ENCODE measurements at regions not wholly inside any gene's neighbourhood (a gene's known extent, or its start where the extent isn't known, plus 50 kb on each side); places are given as distances from the start of the nearest gene placed in this dataset.

- WGBS (ENCODE audit: low lambda C conversion rate, missing lambda C conversion rate): 91% methylated on average over 8 of the region's 8 CpGs
- no peak overlapping the region for H2AFZ ChIP-seq
These were observed 302.1 kb downstream of the CTTN start for GRCh38 chr11:70700453-70700852.

GRCh38 chr11:70700871-70701270 is 302.5 kb downstream of the CTTN start:
- no peak overlapping the region for H2AFZ ChIP-seq
- DNase-seq (ENCODE audit: low spot score): no peak
- no peak for TF ChIP-seq CTCF (IDR thresholded peaks at IDR 0.05; ENCODE audit: poor library complexity)
- no peak for TF ChIP-seq EZH2 (IDR thresholded peaks at IDR 0.05; ENCODE audit: borderline replicate concordance)
- no peak for TF ChIP-seq EZH2phosphoT487 (IDR thresholded peaks at IDR 0.05; ENCODE audit: low read depth, severe bottlenecking, unreplicated experiment)

More at GRCh38 chr11:70700453-70700852, 302.1 kb downstream of the CTTN start:
- no peaks in the 10 kb centered on the region for H3K9me2 ChIP-seq (replicated peaks; ENCODE audit: insufficient read depth)
- no peaks in the 10 kb centered on the region for H3K79me2 ChIP-seq
- no peak overlapping the region for H3K4me3 ChIP-seq
- H4K20me1 ChIP-seq (ENCODE audit: insufficient read depth, poor library complexity, severe bottlenecking): no peaks in the 10 kb centered on the region
- DNase-seq (ENCODE audit: low spot score): no peak
- no peaks in the 10 kb centered on the region for H3K36me3 ChIP-seq (replicated peaks; ENCODE audit: insufficient read depth, low read depth)
- no peak for TF ChIP-seq EZH2phosphoT487 (IDR thresholded peaks at IDR 0.05; ENCODE audit: low read depth, severe bottlenecking, unreplicated experiment)
- TF ChIP-seq EZH2 (IDR thresholded peaks at IDR 0.05; ENCODE audit: borderline replicate concordance): no peak
- TF ChIP-seq CTCF (IDR thresholded peaks at IDR 0.05; ENCODE audit: poor library complexity): no peak
- H3K9me3 ChIP-seq (ENCODE audit: low read depth): no peaks in the 10 kb centered on the region
- H3K27ac ChIP-seq: no peak overlapping the region
- no peak overlapping the region for H3K4me2 ChIP-seq
- no peaks in the 10 kb centered on the region for H3K27me3 ChIP-seq
- H3K4me1 ChIP-seq (ENCODE audit: insufficient read depth): no peaks in the 10 kb centered on the region

GRCh38 chr11:70702040-70702648 is 303.8 kb downstream of the CTTN start:
- no peak overlapping the region for H3K27ac ChIP-seq
- no peaks in the 10 kb centered on the region for H3K79me2 ChIP-seq
- DNase-seq (ENCODE audit: low spot score): no peak
- no peaks in the 10 kb centered on the region for H3K4me1 ChIP-seq (ENCODE audit: insufficient read depth)
- no peaks in the 10 kb centered on the region for H3K9me3 ChIP-seq (ENCODE audit: low read depth)
- no peak overlapping the region for H2AFZ ChIP-seq
- H3K4me2 ChIP-seq: no peak overlapping the region
- WGBS (ENCODE audit: low lambda C conversion rate, missing lambda C conversion rate): 98% methylated on average over 4 of the region's 4 CpGs
- H3K36me3 ChIP-seq (replicated peaks; ENCODE audit: insufficient read depth, low read depth): no peaks in the 10 kb centered on the region
- no peak for TF ChIP-seq EZH2phosphoT487 (IDR thresholded peaks at IDR 0.05; ENCODE audit: low read depth, severe bottlenecking, unreplicated experiment)
- TF ChIP-seq EZH2 (IDR thresholded peaks at IDR 0.05; ENCODE audit: borderline replicate concordance): no peak
- no peak for TF ChIP-seq CTCF (IDR thresholded peaks at IDR 0.05; ENCODE audit: poor library complexity)
- H3K9me2 ChIP-seq (replicated peaks; ENCODE audit: insufficient read depth): no peaks in the 10 kb centered on the region
- H3K4me3 ChIP-seq: no peak overlapping the region
- no peaks in the 10 kb centered on the region for H3K27me3 ChIP-seq
- no peaks in the 10 kb centered on the region for H4K20me1 ChIP-seq (ENCODE audit: insufficient read depth, poor library complexity, severe bottlenecking)

More at GRCh38 chr11:70700871-70701270, 302.5 kb downstream of the CTTN start:
- Histone ChIP-seq H3K9me2 (replicated peaks; ENCODE audit: insufficient read depth) (no peaks in the 10 kb centered on the region), H3K4me1 (ENCODE audit: insufficient read depth) (no peaks in the 10 kb centered on the region), H4K20me1 (ENCODE audit: insufficient read depth, poor library complexity, severe bottlenecking) (no peaks in the 10 kb centered on the region), H3K4me3 (no peak overlapping the region), H3K9me3 (ENCODE audit: low read depth) (no peaks in the 10 kb centered on the region), H3K27ac (no peak overlapping the region), H3K36me3 (replicated peaks; ENCODE audit: insufficient read depth, low read depth) (no peaks in the 10 kb centered on the region), H3K79me2 (no peaks in the 10 kb centered on the region), H3K4me2 (no peak overlapping the region), H3K27me3 (no peaks in the 10 kb centered on the region)
- WGBS (ENCODE audit: low lambda C conversion rate, missing lambda C conversion rate): 75% methylated on average over 5 of the region's 5 CpGs
